RKO (cell line): ENCODE measurements at regions not wholly inside any gene's neighbourhood (a gene's known extent, or its start where the extent isn't known, plus 50 kb on each side); places are given as distances from the start of the nearest gene placed in this dataset.

Experiments
- DNase-seq: peaks from one replicate; pipeline ENCODE4 v3.0.0-alpha.2; 2016; ENCODE audit warnings: low spot score

- no peak for DNase-seq
Measured at GRCh38 chr12:64999148-64999425, 122.0 kb downstream of the WIF1 start.
